ENCODE measurements at regions not wholly inside any gene's neighbourhood (a gene's known extent, or its start where the extent isn't known, plus 50 kb on each side); places are given as distances from the start of the nearest gene placed in this dataset.

- TF ChIP-seq CTCF (IDR thresholded peaks at IDR 0.05) (no peak), POLR2AphosphoS5 (IDR thresholded peaks at IDR 0.05) (no peak), POLR2A (IDR thresholded peaks at IDR 0.05) (no peak)
Observed at GRCh38 chr13:88744289-88744688, 1073.1 kb downstream of the SLITRK5 start.

Measured in prostate gland (tissue), 2 donors.